RWPE1 (cell line): ENCODE measurements at regions not wholly inside any gene's neighbourhood (a gene's known extent, or its start where the extent isn't known, plus 50 kb on each side); places are given as distances from the start of the nearest gene placed in this dataset.
"Not testable (repeated sequence)": the region's sequence is repeated elsewhere in the genome, so short reads cannot be mapped to it uniquely, and the experiment has no call there.

Experiments used
- CTCF ChIA-PET: fragments of 350-600 bp; sonication (Branson Sonifier 250); formaldehyde crosslinking; extraction: SDS; loops from one replicate; lab custom pipeline; 2021; lab: Yijun Ruan, JAX
- POLR2A ChIA-PET: fragments of 400-600 bp; formaldehyde crosslinking; extraction: SDS; loops from one replicate; lab custom pipeline; 2020; ENCODE audit warnings: antibody characterized with exemption; ENCODE audit not compliant: low non-redundant PET; lab: Yijun Ruan, JAX
- DNase-seq: peaks from one replicate; pipeline ENCODE4 v3.0.0; 2012; ENCODE audit warnings: low spot score
- H3K27ac ChIP-seq: fragments of 450-650 bp; 2 replicates; pipeline ENCODE4 v1.5.1; 2017
- TF ChIP-seq, protein P1 (sequence below): fragments of 450-650 bp; conservative IDR thresholded peaks from 2 replicates; pipeline ENCODE4 v1.5.1; 2017; ENCODE audit warnings: low read depth, mild to moderate bottlenecking

GRCh38 chr7:22039670-22040069, 94.0 kb upstream of the CDCA7L start:
- POLR2A ChIA-PET = no interaction called here
- DNase-seq = no peak
- CTCF ChIA-PET = interaction anchor here (1.0 kb wide), 1 partner anchor 26 kb away, joined by 4 read pairs; no protein-coding TSS in a partner anchor
- TF ChIP-seq, protein P1, sequence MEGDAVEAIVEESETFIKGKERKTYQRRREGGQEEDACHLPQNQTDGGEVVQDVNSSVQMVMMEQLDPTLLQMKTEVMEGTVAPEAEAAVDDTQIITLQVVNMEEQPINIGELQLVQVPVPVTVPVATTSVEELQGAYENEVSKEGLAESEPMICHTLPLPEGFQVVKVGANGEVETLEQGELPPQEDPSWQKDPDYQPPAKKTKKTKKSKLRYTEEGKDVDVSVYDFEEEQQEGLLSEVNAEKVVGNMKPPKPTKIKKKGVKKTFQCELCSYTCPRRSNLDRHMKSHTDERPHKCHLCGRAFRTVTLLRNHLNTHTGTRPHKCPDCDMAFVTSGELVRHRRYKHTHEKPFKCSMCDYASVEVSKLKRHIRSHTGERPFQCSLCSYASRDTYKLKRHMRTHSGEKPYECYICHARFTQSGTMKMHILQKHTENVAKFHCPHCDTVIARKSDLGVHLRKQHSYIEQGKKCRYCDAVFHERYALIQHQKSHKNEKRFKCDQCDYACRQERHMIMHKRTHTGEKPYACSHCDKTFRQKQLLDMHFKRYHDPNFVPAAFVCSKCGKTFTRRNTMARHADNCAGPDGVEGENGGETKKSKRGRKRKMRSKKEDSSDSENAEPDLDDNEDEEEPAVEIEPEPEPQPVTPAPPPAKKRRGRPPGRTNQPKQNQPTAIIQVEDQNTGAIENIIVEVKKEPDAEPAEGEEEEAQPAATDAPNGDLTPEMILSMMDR = no peak
- no peak overlapping the region for H3K27ac ChIP-seq

- CTCF ChIA-PET = interaction anchor here (0.7 to 0.8 kb wide), 2 partner anchors 51 to 69 kb away, joined by 4 read pairs; no protein-coding TSS in a partner anchor
- DNase-seq, POLR2A ChIA-PET, H3K27ac ChIP-seq: not testable (repeated sequence)
Observed at GRCh38 chr7:22032356-22032755, 86.7 kb upstream of the CDCA7L start.

DNA sequence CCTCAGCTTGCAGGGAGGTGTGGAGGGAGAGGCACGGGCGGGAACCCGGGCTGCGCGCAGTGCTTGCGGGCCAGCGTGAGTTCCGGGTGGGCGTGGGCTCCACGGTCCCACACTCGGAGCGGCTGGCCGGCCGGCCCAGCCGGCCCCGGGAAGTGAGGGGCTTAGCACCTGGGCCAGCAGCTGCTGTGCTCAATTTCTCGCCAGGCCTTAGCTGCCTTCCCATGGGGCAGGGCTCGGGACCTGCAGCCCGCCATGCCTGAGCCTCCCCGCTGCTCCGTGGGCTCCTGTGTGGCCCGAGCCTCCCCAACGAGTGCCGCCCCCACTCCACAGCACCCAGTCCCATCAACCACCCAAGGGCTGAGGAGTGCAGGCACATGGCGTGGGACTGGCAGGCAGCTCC, 83.0 kb upstream of the CDCA7L start:
- POLR2A ChIA-PET, CTCF ChIA-PET, H3K27ac ChIP-seq, DNase-seq: not testable (repeated sequence)

DNA sequence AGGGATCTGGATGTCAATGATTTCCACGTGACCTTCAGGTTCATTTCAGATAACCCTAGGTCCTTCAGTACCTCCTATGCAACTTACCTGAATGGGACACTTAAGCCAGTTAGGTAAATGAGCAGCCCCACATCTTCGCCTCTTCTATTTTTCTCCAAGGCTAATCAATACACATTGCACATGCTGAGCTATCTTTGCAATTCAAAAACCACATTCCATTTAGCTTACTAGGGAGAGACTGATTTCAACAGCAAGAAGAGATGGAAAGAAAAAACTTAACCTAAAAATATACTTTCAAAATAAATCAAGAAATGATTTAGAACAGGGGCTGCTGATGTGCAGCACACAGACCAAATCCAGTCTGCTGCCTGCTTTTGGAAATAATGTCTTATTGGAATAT, 81.8 kb upstream of the CDCA7L start:
- no peak overlapping the region for H3K27ac ChIP-seq
- CTCF ChIA-PET = no interaction called here
- TF ChIP-seq, protein P1 = no peak
- no peak for DNase-seq
- POLR2A ChIA-PET = no interaction called here

GRCh38 chr7:22025983-22026382, 80.3 kb upstream of the CDCA7L start:
- ChIA-PET CTCF (no interaction called here), POLR2A (no interaction called here)
- no peak for DNase-seq
- TF ChIP-seq, protein P1 = no peak
- no peak overlapping the region for H3K27ac ChIP-seq

- DNase-seq = no peak
- ChIA-PET CTCF (no interaction called here), POLR2A (no interaction called here)
- TF ChIP-seq, protein P1 = no peak
- no peak overlapping the region for H3K27ac ChIP-seq
Observed at GRCh38 chr7:22025075-22025474, 79.4 kb upstream of the CDCA7L start.

DNA sequence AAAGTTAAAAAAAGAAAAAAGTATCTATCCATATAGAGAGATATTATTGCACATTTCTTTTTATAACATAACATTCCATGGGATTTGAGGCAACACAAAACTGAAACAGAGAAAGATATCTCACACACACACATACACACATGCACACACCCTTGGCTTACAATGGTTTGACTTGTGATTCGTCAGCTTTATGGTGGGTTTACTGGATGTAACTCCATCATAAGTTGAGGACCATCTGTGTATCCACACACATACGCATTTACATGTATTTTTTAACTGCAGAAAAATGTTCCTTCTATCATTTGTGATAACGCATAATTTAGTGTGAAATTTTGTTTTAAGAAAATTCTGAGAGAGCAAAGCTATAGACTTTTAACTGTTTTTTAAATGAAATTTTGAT, 74.2 kb upstream of the CDCA7L start:
- CTCF ChIA-PET = interaction anchor here (0.6 to 0.7 kb wide), 2 partner anchors 134 to 402 kb away, joined by 3 read pairs; no protein-coding TSS in a partner anchor
- DNase-seq = no peak
- POLR2A ChIA-PET = no interaction called here
- no peak overlapping the region for H3K27ac ChIP-seq
- TF ChIP-seq, protein P1 = no peak

DNA sequence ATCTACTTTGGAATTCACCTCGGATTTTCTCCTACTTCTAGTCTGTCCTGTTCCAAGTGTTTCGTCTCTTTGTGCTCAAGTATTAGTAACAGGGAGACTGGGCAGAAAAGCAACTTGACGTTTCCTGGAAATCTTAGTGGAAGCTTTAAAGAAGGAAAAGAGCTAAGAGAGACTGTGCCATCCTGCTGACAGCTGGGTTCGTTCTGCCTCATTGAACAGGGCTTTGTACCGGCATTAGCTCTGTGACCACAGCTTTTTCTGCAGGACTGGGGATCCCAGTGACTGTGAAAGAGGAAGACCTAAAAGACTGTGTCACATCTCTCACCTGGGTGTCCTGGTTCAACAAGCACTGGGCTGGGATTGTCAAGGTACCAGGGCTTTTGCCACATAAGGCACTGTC, 70.8 kb upstream of the CDCA7L start:
- ChIA-PET CTCF (interaction anchor here (0.7 to 1.2 kb wide), 2 partner anchors 66 to 387 kb away, joined by 4 to 5 read pairs; no protein-coding TSS in a partner anchor), POLR2A (no interaction called here)
- TF ChIP-seq, protein P1 = no peak
- DNase-seq = no peak
- H3K27ac ChIP-seq = no peak overlapping the region
